Effector CD4-positive, alpha-beta T cell (primary cell): ENCODE measurements at regions not wholly inside any gene's neighbourhood (a gene's known extent, or its start where the extent isn't known, plus 50 kb on each side); places are given as distances from the start of the nearest gene placed in this dataset.

Source experiments
- DNase-seq: peaks from one replicate; pipeline ENCODE4 v3.0.0-alpha.2; 2020

DNA sequence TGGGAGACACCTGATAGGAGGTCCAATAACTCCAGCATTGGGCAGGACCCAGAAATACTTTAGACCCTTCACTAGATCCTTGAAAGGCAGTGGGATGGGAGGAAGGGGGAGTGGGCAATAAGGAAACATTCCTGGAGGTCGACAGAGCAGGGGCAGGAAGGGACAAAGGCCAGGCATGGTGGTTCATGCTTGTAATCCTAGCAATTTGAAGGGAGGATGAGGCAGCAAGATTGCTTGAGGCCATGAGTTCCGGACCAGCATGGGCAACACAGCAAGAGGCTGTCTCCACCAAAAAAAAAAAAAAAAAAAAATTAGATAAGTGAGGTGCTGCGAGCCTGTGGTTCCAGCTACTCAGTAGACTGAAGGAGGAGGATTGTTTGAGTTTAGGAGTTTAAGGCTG is 134.9 kb downstream of the JCAD start:
- DNase-seq: no peak

DNA sequence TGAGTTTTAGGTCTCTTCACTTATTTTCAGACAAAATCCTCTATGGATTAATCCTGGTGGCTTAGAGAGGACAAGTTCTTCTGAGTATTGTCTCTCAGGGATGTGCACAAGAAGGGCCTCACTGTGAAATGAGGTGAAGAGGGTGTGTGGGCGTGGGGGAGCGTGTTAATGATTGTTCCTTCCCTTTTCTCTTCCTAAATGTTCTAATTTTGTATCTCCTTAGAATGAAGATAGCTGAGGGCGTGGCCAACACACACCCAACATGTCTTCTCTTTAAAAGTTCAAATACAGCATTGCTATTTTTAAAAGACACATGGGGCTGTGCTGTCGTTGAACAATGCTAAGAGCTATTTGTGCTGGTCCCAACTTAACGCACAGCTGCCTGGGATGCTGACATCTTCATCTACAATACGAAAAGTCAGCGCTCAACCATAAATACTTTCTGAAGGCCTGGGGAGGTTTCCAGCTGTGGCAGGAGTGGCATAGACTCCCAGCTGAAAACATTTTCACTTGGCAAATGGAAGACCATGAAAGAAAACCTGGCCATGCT is 135.9 kb downstream of the JCAD start:
- DNase-seq: no peak

DNA sequence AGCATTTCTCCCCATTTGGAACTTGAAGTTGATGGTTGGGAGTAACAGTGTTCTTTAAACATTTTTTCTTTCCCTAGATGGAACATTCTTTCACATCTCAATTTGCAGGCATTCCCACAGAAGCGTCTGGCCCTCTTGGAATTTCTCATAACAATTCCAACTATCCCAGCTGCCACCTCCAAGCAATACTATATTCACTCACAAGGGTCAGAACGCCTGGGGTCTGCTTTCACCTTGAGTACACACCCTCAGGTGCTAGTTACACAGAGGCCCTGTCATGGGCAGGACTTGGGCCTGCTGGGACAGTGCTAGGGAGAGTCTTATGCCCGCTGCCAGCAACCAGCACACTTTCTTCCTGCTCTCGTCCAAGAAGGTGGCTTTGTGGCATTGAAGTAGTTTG is 136.5 kb downstream of the JCAD start:
- no peak for DNase-seq

DNA sequence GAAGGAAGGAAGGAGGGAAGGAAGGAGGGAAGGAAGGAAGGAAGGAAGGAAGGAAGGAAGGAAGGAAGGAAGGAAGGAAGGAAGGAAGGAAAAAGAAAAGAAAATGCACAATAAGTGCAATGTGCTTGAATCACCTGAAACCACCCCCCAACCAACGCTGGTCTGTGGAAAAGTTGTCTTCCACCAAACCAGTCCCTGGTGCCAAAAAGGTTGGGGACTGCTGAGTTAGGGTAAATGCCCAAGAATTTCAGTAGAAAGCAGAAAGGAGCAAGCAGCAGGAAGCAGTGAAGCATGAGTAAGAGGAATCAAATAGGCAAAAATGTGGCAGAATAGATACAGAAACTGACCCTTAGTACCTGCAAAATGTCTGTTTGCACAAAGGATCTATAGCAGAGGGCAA is 137.2 kb downstream of the JCAD start:
- DNase-seq: no peak

DNA sequence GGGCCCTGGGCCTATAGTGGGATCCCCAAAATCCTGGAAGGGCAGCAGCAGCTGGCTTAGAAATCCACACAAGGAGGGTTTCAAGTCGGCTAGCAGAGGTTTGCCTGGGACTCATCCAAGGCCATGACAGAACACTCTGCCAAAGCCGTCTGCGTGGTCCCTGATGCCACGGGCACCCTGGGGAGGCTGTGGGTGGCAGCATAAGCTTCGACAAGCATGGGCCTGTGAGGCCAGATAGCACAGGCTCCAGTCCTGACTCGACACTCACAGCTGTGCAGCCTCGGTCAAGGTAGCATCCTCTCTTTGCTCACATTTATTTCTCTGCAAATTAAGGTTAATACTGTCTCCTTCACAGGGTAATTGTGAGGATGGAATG is 138.3 kb downstream of the JCAD start:
- DNase-seq: no peak

DNA sequence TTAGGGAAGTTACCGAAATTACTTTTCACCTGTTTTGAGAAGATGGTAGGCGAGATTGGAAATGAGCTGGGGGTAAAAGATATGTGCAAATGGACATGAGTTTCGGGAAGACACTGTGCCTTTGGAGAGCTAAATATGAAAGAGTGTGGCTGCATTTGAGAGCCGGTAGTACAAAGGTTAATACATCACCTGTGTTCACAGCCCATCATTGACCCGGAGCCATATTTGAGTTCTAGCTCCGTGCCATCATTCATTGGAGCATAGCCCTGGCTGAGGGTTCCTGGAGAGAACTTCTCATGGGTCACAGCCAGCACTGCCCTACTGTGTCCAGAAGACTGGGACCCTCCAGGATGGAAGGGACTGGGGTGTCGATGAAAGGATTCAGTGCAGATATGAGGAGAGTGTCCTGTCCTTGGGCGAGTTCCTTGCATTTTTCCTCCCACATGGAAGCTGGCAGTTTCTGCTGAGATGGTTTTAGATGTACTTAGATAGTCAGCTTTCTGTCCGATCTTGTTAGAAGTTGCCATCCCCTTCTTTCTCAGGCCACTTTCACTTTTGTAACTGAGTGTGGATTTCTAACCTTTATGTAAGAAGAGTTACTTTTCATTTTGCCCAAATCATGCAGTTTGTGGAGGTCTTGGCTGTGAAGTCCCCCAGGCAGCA is 138.8 kb downstream of the JCAD start:
- no peak for DNase-seq

DNA sequence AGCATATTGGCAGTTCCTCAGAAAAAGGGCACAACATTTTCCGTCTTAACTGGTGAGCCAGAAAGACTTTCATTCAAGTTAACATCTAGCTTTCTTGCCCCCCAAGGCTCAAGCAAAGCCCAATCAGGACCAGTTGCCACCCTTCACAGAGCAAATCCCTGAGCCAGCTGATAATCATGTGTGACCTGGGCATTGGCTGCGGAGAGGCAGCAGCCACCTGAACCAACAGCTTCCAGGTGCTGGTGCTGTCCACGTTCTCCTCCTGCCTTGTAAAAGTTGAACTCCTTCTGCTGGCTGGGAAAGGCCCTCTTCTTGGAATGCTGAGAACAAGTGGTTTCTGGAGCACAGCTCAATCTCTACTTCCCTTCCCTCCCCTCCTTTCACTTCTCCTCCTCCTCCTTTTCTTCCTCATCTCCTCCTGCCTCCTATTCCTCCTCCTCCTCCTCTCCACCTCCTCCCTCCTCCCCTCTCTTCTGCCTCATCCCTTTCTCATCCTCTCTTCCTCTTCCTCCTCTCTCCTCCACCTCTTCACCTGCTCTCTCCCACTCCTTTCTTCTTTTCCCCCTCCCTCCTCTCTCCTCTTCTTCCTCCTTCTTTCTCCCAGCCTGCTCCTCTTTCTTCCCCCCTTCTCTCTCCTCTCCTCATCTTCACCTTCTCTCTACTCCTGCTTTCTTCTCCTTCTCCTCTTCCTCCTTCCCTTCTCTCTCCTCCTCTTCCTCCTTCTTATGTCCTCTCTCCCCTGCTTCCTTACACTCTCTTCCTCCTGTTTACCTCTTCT is 140.6 kb downstream of the JCAD start:
- no peak for DNase-seq

DNA sequence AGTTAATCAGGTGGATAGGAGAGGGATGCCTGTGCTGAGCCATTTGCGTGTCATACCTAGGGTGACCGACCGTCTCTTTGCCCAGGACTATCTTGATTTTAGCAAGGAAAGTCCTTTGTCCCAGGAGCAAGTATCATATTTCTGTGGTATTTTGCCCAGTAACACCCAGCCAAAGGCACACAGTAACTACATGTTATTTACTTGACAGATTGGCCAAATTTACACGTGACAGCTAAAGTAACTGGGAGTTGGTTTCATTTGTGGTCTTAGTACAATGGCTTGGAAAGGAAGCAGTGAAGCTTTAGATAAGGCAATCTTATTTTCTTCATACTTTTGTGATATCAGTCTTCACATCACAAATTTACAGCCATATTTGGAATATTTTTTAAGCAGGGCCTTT is 142.1 kb downstream of the JCAD start:
- DNase-seq: no peak

DNA sequence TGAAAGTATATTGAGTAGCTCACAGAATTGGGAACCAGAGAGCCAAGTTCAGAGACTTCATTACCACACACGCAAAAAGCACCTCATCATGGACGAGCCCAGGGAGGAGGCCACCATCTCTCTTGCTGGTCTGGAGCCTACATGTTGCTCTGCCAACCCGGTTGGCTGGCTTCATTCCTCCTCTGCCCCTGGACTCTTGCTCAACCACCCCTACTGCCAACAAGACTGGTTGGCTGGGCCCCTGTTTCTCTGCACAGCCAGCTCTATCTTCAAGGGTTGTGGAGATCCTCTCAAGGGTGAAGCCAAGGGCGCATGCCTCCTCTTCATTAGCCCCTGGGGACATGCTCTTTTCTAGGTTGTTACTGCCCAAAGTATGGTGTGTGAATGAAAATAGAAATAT is 142.7 kb downstream of the JCAD start:
- no peak for DNase-seq

DNA sequence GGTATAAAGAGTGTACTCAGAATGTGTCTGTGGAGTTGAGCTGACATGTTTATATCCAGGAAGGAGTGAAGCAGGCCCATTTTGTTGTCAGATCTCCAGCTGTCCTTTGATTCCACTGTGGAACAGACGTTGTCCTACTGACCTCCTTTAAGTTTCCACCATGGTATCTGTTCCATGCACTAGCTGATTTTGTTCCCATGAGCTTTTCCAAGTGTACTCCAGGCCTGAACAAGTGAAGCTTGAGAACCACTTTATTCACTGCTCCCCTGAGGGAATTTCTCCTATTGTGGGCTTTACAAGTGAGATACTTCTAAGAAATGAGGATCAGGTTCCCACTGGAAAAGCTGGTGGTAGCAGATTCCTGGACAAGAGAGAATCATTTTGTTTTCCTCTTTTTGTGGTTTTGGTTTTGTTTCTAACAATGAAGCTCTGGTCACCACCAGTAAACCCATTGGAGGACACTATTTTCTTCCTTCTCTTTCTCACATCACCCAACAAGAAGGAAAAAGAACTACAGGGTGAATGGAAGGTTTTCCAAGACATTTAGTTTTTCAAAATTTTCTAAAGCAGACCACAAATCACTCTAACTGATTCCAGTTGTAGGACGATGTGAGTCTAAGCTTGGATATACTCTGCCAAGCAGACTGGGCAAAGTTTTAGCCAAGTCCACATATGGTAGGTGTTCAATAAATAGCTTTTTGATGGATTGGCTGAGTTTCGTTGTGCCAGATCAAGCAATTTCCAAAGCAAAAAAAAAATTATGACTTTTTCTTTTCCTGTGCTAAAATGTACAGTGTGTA is 144.2 kb downstream of the JCAD start:
- DNase-seq: no peak

DNA sequence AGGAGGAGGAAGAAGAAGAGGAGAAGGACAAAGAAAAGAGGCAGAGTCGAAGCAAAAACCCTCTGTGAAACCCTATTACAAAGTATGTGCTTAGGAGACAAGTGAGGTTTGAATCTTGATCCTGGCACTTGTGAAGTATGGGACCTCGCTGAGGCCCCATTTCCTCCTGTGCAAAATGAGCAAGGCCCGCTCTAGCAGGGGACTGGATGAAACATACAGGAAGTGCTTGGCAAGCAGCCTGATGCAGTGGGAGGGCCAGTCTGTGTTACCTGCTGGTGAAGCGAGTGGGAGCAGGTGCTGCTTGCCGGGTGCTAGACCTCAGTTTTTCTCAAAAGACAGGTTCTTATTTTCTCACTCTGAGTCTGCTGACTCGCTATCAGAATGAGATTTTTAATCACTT is 150.4 kb downstream of the JCAD start:
- DNase-seq: no peak

DNA sequence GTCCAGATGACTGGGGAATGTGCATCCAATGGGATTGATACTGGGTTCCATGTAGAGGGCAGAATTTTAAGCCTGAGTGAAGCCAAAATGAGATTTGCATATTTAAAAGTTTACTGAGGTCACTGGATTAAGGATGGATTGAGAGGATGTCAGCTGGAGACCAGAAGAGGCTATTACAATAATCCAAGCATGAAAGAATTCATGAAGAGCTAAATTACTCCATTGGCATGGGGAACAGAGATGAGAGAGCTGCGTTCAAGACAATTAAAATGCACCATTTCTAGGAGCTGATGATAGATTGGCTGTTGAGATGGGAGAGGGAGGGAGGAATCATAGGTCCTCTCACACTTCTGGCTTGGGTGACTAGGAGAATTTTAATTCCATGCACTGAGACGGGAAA is 158.5 kb downstream of the JCAD start:
- no peak for DNase-seq

DNA sequence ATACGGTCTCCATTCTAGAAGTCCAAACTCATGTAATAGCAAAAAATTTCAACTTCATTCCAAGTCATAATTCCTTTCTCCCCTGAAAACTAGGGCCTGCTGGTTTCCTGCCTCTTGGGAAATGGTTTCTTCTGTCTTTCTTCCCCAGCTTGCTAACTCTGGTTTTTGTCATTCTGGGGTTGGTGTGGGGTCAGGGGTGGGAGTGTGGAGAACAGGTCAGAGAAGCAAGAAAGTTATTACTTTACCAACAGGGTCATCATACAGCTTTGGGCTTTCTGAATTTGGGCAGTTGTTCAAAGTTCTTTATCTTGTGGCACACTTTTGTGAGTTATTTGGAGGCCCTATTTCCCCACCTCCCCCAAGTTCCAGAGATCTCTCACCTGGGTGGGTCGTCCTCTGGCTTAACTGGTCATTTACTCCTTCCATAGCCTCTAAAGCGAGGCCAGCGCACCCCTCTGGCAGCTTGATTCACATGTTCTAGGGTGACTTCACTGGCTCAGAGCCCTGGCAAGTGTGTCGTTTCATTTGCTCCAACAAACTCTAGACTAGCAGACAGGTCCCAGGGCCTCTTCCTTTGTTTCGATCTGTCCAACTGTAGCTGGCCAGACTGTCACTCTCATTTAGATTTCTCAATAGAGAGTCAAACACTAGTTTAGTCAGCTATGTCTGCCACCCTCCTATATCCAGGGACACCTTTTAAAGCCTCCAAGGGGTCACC is 161.2 kb downstream of the JCAD start:
- no peak for DNase-seq

DNA sequence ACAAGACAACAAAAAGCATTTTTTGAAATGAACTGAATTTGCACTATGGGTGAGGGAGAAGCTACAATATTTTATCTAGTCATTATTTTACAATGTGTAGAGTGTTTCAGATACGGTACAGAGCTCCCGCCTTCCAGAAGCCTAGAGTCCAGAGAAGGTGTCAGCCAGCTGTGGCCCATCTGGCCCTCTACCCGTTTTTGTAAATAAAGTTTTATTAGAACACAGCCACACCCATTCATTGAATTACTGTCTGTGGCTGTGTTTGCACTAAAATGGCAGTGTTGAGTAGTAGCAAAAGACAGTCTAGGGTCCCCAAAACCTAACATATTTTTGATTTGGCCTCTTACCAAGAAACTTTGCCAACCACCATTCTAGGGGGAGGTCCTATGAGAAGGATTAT is 162.0 kb downstream of the JCAD start:
- DNase-seq: no peak

DNA sequence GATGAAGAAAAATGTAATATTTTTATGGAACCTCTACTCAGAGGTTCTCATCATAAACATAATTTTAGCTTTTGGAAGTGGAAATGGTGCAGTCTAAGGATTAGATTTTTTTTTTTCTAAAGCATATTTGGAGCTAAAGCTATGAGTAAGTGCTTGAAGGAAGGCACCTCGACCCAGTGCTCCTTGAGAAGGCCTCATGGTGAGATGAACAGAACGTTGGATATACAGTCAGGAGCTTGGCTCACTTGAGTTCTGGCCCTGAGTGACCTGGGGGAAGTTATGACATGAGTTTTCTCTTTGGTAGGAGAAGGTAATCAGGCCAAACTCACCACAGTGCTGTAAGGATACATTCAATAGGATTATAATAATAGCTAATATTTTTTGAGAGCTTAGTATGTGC is 163.3 kb downstream of the JCAD start:
- no peak for DNase-seq

DNA sequence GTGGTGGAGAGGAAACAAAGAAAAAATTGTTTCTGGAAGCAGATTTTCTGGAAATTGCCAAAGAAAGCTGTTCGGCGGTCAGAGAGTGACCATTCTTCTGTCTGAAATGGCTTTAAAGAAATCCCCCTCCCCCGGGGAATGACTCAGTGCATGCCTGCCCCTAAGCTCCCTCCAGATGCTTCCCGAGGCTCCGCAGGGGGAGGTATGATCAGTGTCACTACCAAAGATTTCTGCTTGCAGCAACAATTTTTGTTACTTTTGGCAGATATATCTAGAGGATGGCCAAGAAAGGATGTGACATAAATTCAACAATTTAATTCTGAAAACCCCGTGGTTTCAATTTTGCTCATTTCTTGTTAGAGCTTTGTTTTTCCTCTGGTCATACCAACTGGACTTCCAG is 163.9 kb downstream of the JCAD start:
- DNase-seq: no peak

DNA sequence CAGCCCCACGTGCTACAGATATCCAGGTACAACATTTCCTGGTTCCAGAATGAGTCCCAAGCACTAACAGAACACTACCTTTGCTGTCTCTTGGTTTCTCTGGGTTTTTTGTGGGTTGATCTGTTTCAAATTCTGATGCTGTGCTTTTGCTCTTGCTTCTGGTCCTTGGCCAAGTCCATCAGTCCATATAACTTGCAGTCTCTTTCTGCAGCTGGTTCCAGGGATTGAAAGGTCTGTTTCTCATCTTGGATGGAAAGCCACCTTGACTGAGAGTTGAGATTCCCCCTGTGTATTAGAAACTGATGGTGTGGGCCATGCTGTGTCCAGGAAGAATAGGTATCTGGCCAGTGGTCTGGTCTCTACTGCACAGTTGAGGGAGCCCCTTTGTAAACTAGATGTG is 171.1 kb downstream of the JCAD start:
- DNase-seq: no peak

DNA sequence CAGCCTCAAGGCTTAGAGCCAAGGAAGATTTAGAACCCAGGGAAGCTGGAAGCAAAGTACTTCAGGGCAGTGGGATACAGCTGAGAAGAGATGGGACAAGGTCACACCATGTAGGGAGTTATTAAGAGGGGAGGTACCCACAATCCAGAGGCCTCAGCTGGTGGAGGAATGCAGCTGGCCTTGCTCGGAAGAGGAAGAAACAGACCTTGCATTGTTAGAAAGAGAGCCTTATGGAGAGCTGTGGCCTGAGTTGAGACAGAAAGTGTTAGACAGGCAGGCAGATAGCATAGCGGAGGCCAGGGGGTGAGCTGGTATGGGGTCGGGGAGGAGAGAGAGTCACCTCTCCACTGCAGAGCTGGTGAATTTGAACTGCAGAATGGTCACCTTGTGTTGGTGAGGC is 173.1 kb downstream of the JCAD start:
- DNase-seq: no peak

DNA sequence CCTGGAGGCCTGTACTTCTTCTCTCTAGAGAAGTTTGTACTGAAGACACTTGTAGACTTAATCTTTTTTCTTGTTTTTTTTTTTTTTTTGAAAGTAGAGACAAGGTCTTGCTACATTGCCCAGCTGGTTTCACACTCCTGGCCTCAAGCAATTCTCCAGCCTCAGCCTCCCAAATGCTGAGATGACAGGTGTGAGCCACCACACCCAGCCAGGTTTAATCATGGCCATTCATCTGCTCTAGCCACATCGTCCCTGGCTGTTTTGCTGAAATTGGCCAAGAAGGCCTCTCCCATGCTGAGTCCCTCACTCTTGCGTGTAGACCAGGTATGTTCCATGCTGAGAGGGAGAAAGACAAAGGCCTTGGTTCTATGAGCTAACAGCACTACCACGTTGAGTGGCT is 176.2 kb downstream of the JCAD start:
- no peak for DNase-seq

DNA sequence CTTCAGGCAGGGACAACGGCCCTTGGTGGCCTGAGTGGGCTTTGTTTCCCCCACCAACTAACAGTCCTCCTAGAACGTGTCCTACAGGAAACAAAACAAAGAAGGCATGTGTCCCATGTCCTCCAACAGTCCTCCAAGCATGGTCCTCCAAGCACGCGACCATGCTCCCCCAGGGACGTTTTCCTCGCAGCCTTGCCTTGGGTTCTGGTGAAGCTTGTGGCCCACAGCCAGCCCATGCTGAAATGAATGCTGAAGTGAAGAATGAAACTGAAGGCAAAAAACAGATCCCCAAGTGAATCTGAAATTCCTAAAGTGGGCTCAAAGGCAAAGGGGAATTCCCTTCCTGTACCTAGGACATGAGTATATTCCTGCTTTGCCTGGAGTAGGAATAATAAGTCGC is 176.6 kb downstream of the JCAD start:
- DNase-seq: no peak

DNA sequence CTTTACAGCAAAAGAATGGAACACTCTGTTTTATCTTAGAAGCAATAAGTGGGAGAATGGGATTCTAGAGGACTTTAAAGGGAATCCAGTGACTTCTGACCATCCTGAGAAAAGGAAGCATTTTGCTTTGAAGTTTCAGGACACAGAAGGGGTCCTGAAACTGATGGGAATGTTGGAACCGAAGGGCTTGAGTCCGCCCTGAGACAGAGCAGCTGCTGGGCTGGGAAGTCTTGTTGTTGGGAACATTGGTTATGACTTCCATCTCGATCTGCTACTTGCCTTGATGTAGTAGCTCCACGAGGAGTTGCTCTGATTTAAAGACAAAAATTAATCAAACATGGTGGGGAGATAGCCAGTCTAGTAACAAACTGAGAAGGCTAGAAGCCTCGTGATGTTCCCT is 177.6 kb downstream of the JCAD start:
- no peak for DNase-seq

DNA sequence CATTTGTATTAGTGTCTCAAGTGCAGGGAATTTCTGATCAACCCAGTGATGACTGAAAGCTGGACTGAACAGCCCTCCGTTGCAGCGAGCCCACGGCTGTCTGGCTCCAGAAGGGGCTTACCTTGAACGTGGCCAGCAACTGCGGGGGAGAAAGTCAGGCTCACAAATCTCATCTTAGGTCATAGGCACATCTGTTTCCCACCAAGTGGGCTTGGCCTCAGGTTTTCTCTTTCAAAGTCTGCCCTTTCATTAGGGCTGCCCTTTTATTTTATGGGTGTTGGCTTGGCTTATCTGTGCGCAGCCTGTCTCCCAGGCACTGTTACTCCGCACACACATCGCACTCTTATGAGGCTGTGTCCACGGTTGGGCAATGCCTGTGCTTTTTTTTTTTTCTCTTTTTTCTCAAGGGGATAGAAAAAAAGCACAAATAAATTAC is 178.0 kb downstream of the JCAD start:
- DNase-seq: no peak

DNA sequence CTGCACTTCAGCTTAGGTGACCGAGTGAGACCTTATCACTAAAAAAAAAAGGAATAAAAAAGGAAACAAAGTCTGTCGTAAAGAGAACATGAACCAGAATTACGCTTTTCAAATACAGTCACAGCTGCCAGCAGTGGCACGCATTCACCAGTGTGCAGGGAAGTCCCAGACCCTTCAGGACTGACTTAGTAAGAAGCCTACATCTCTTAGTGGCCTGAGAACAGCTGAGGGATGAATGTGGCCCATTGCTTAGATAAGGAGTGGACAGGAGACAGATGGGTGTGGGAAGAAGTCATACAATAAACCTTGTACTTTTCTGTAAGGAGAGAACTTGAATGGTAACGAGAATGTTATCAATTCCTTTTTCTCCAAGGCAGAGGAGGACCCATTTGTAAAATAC is 178.5 kb downstream of the JCAD start:
- DNase-seq: no peak
